Peyer's patch (tissue), 4 donors: ENCODE measurements at regions not wholly inside any gene's neighbourhood (a gene's known extent, or its start where the extent isn't known, plus 50 kb on each side); places are given as distances from the start of the nearest gene placed in this dataset.

Source experiments
- POLR2A ChIP-seq, 2 donors: fragments of 450-650 bp; IDR thresholded peaks; one replicate each; pipeline ENCODE4 v1.5.1; 2017; ENCODE audit warnings: antibody characterized with exemption in 2 of 2, mild to moderate bottlenecking in 2 of 2, moderate library complexity in 2 of 2
- TF ChIP-seq, protein P1 (sequence below), 6 experiments: fragments of 450-650 bp in 4 of 6; fragments of 200-600 bp in 2 of 6; sonication (generic) in 1 of 6; IDR thresholded peaks; one replicate each; pipeline ENCODE4 v1.5.1; 2017 to 2019; ENCODE audit warnings: antibody characterized with exemption in 6 of 6, mild to moderate bottlenecking in 3 of 6, moderate library complexity in 1 of 6

DNA sequence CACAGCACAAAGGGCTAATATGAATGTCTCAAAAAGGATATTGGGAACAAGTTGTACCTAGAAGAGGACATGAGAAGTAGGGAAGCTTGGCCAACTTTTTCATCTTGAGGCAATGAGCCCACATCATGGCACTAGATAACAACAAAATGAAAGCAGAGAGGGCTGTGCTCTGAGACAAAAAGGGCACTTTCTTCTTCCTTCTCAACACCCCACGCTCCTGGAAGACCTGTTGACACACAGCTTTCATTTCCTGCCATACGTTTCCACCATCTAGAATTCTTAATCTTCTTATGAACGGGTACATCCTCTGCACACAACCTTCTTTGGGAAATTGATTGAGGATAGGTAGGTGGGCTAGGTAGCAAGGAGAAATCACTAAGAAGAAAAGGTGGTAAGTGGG, 187.8 kb upstream of the STXBP5 start:
- TF ChIP-seq, protein P1, sequence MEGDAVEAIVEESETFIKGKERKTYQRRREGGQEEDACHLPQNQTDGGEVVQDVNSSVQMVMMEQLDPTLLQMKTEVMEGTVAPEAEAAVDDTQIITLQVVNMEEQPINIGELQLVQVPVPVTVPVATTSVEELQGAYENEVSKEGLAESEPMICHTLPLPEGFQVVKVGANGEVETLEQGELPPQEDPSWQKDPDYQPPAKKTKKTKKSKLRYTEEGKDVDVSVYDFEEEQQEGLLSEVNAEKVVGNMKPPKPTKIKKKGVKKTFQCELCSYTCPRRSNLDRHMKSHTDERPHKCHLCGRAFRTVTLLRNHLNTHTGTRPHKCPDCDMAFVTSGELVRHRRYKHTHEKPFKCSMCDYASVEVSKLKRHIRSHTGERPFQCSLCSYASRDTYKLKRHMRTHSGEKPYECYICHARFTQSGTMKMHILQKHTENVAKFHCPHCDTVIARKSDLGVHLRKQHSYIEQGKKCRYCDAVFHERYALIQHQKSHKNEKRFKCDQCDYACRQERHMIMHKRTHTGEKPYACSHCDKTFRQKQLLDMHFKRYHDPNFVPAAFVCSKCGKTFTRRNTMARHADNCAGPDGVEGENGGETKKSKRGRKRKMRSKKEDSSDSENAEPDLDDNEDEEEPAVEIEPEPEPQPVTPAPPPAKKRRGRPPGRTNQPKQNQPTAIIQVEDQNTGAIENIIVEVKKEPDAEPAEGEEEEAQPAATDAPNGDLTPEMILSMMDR (IDR thresholded peaks at IDR 0.05): no peak
- TF ChIP-seq POLR2A (IDR thresholded peaks at IDR 0.05): no peak
